ENCODE measurements at regions not wholly inside any gene's neighbourhood (a gene's known extent, or its start where the extent isn't known, plus 50 kb on each side); places are given as distances from the start of the nearest gene placed in this dataset.

DNA sequence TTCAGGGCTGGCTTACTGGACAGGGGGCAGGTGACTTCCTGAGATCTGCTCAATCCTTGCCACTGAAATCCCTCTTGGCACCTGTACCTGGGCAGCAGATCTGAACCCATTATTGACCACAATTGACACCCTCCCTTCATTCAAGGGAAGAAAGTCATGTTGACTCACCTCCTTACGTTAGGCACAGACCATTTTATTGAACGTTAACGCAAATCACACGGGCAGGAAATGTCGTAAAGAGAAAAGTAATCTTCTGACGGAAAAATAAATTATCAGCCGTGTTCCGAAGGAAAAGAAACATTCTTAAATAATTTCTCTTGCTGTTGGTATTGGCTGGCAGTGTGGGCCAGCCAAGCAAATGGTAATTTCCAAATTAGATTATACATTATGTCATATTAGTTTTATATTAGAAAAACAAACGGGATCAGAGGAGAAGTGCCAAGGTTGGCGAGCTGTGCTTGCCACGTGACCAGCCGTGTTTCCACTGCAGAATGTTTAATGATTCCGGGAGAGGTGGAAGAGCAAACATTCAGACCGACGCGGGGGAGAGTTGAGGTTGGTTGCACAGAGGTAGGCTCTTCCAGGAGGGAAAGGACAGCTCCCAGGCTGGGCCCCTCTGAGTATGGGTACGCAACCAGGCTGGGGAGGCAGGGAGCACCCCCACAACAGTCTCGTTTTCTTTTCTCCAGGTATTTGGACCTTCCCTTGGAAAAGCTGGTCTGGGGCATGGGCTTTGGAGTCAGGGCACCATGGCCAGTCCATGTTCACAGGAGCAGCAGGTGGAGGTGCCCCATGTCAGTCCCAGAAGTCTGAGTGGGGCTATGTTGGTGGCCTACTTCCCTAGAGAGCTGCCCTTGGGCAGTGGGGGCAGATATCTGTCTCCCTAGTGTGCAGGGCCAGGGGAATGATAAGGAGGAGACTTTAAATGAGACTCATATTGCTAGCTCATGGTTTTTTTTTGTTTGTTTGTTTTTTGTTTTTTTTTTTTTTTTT lies 121.1 kb downstream of the FOXD2 start:
- H3K27me3 Mint-ChIP-seq = peaks cover 14% of the 10 kb centered on the region
- H3K4me3 Mint-ChIP-seq = no peak overlapping the region
- H3K9me3 Mint-ChIP-seq = peaks cover 0 to 1% (median 0%) of the 10 kb centered on the region in 7 donors
- Histone ChIP-seq H3K27ac (ENCODE audit: insufficient read depth, low read length, poor library complexity, severe bottlenecking) (no peak overlapping the region), H3K4me3 (ENCODE audit: low read depth, low read length) (no peak overlapping the region), H3K36me3 (ENCODE audit: control insufficient read depth, insufficient read depth, low read length) (no peaks in the 10 kb centered on the region), H3K9me3 (ENCODE audit: control insufficient read depth in 2 of 2, low read length in 2 of 2) (no peaks in the 10 kb centered on the region), H3K4me1 (ENCODE audit: control insufficient read depth, insufficient read depth, low read length, poor library complexity, severe bottlenecking) (no peaks in the 10 kb centered on the region), H3K27me3 (ENCODE audit: control insufficient read depth, insufficient read depth, low read length) (no peaks in the 10 kb centered on the region)
- H3K36me3 Mint-ChIP-seq = no peaks in the 10 kb centered on the region
- DNase-seq = no peak
- H3K27ac Mint-ChIP-seq = no peak overlapping the region
- no peaks in the 10 kb centered on the region for H3K4me1 Mint-ChIP-seq
- ATAC-seq (ENCODE audit: low read depth in 2 of 2) = no peak

DNA sequence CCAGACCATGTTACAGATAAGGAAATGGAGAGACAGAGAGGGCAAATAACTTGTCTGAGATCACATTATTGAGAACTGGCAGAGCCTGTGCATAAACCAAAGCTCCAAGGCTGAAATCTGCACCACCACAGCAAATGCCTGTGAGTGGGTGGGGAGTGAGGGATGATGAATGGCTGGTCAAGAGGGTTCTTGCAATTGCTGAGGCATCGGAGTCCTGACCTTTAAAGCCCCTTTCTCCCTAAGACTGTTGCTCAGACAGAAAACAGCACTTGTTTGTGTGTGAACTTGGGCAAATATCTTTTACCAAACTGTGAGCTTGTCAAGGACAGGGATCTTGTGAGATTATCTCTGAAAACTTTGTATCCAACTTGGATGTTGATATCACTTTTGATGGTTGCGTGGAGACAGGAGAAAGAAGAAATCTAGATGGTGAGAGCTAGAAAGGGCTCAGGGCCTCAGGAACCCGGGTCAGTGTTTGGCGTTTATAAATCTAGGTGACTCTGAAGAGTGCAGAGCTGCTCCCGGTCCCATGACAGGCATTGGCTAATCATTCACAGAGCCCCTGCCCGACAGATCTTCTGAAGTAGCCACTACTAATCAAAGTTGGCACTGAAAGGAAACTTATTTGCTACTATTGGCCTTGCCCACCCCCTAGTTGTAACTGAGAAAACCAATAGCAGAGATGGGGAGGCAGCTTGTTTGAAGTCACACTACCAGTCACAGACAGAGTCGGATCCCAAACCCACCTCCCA lies 122.3 kb downstream of the FOXD2 start:
- Mint-ChIP-seq H3K4me3 (no peak overlapping the region), H3K4me1 (no peaks in the 10 kb centered on the region), H3K9me3 (peaks cover 0 to 4% (median 0%) of the 10 kb centered on the region in 7 donors), H3K27ac (no peak overlapping the region), H3K27me3 (peaks cover 14% of the 10 kb centered on the region), H3K36me3 (no peaks in the 10 kb centered on the region)
- H3K9me3 ChIP-seq (ENCODE audit: control insufficient read depth in 2 of 2, low read length in 2 of 2) = no peaks in the 10 kb centered on the region
- DNase-seq (no peak), ATAC-seq (ENCODE audit: low read depth in 2 of 2) (no peak)
- no peaks in the 10 kb centered on the region for H3K4me1 ChIP-seq (ENCODE audit: control insufficient read depth, insufficient read depth, low read length, poor library complexity, severe bottlenecking)
- H3K4me3 ChIP-seq (ENCODE audit: low read depth, low read length) = no peak overlapping the region
- H3K27me3 ChIP-seq (ENCODE audit: control insufficient read depth, insufficient read depth, low read length) = no peaks in the 10 kb centered on the region
- H3K27ac ChIP-seq (ENCODE audit: insufficient read depth, low read length, poor library complexity, severe bottlenecking) = no peak overlapping the region
- no peaks in the 10 kb centered on the region for H3K36me3 ChIP-seq (ENCODE audit: control insufficient read depth, insufficient read depth, low read length)

DNA sequence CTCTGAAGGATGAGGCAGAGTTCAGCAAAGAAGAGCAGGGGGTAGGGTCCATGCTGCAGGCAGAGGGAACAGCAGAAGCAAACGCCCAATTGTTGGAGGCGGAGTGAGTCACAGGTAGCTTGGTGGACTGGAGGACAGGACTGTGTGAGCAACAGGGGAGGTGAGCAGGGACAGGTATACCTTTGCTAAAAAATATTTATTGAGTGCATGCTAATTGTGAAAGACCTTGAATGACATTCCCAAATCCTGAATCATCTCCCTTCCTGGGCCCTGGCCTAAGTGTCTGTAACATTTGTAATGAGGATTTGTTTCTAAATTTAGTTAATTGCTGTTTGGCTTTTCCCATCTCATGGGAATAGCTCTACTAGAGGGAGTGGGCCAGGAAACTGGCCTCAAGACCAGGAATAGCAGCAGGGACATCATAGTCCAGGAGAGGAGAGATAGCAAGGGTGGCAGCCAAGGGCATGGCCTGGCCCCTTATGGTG lies 123.7 kb downstream of the FOXD2 start:
- H3K27me3 ChIP-seq (ENCODE audit: control insufficient read depth, insufficient read depth, low read length) = no peaks in the 10 kb centered on the region
- Mint-ChIP-seq H3K4me3 (no peak overlapping the region), H3K27ac (no peak overlapping the region), H3K27me3 (peaks cover 11% of the 10 kb centered on the region), H3K9me3 (peaks cover 0 to 4% (median 0%) of the 10 kb centered on the region in 7 donors), H3K4me1 (no peaks in the 10 kb centered on the region), H3K36me3 (no peaks in the 10 kb centered on the region)
- H3K27ac ChIP-seq (ENCODE audit: insufficient read depth, low read length, poor library complexity, severe bottlenecking) = no peak overlapping the region
- no peaks in the 10 kb centered on the region for H3K9me3 ChIP-seq (ENCODE audit: control insufficient read depth in 2 of 2, low read length in 2 of 2)
- H3K4me1 ChIP-seq (ENCODE audit: control insufficient read depth, insufficient read depth, low read length, poor library complexity, severe bottlenecking) = no peaks in the 10 kb centered on the region
- no peak overlapping the region for H3K4me3 ChIP-seq (ENCODE audit: low read depth, low read length)
- no peaks in the 10 kb centered on the region for H3K36me3 ChIP-seq (ENCODE audit: control insufficient read depth, insufficient read depth, low read length)
- no peak for DNase-seq
- ATAC-seq (ENCODE audit: low read depth in 2 of 2) = no peak

GRCh38 chr1:47562147-47562546 lies 124.3 kb downstream of the FOXD2 start:
- Histone ChIP-seq H3K36me3 (ENCODE audit: control insufficient read depth, insufficient read depth, low read length) (no peaks in the 10 kb centered on the region), H3K4me1 (ENCODE audit: control insufficient read depth, insufficient read depth, low read length, poor library complexity, severe bottlenecking) (no peaks in the 10 kb centered on the region), H3K4me3 (ENCODE audit: low read depth, low read length) (no peak overlapping the region), H3K27ac (ENCODE audit: insufficient read depth, low read length, poor library complexity, severe bottlenecking) (no peak overlapping the region), H3K9me3 (ENCODE audit: control insufficient read depth in 2 of 2, low read length in 2 of 2) (no peaks in the 10 kb centered on the region), H3K27me3 (ENCODE audit: control insufficient read depth, insufficient read depth, low read length) (no peaks in the 10 kb centered on the region)
- ATAC-seq (ENCODE audit: low read depth in 2 of 2) (no peak), DNase-seq (no peak)
- peaks cover 0 to 4% (median 0%) of the 10 kb centered on the region in 7 donors for H3K9me3 Mint-ChIP-seq
- H3K27me3 Mint-ChIP-seq = peaks cover 10% of the 10 kb centered on the region
- no peaks in the 10 kb centered on the region for H3K36me3 Mint-ChIP-seq
- H3K4me1 Mint-ChIP-seq = no peaks in the 10 kb centered on the region
- no peak overlapping the region for H3K27ac Mint-ChIP-seq
- H3K4me3 Mint-ChIP-seq = no peak overlapping the region

DNA sequence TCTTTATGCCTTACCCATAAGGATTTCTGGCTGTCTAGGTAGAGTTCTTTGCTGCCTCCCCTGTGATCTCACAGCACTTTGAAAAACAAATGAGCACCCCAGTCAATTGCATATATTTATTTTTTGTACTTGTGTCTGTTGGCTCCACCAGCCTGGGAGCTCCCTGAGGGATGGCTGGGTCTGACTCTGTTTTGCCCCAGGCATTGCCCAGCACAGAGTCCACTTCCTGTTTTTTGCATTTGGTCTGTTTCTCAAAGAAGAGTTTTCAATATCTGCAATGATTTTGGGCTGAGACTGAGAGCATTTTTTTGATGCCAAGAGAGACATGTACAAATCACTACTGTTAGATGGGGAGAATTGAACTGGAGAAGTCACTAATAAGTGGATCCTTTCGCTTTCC lies 125.0 kb downstream of the FOXD2 start:
- DNase-seq (no peak), ATAC-seq (ENCODE audit: low read depth in 2 of 2) (no peak)
- H3K36me3 Mint-ChIP-seq = no peaks in the 10 kb centered on the region
- Histone ChIP-seq H3K4me3 (ENCODE audit: low read depth, low read length) (no peak overlapping the region), H3K9me3 (ENCODE audit: control insufficient read depth in 2 of 2, low read length in 2 of 2) (no peaks in the 10 kb centered on the region), H3K36me3 (ENCODE audit: control insufficient read depth, insufficient read depth, low read length) (no peaks in the 10 kb centered on the region), H3K27ac (ENCODE audit: insufficient read depth, low read length, poor library complexity, severe bottlenecking) (no peak overlapping the region), H3K27me3 (ENCODE audit: control insufficient read depth, insufficient read depth, low read length) (no peaks in the 10 kb centered on the region), H3K4me1 (ENCODE audit: control insufficient read depth, insufficient read depth, low read length, poor library complexity, severe bottlenecking) (no peaks in the 10 kb centered on the region)
- H3K27ac Mint-ChIP-seq = no peak overlapping the region
- peaks cover 10% of the 10 kb centered on the region for H3K27me3 Mint-ChIP-seq
- no peak overlapping the region for H3K4me3 Mint-ChIP-seq
- H3K4me1 Mint-ChIP-seq = no peaks in the 10 kb centered on the region
- peaks cover 0 to 4% (median 0%) of the 10 kb centered on the region in 7 donors for H3K9me3 Mint-ChIP-seq

DNA sequence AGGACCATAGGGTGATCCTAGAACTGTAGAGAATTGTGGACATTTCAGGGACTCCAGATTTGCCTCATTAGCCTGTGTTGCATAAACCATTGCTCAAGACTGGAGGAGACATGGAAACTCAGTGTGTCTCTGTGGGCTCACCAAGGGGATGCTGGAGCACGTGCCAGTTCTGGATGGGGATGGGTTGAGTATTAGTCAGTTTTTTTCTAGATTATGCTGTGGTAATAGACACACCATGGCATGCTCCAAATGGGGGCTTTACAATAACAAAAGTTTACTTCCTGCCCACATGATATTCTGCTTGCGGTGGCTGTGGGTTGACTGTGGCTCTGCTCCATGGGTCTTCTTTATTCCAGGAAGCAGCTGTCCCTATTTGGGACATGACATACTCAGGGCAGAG lies 125.4 kb downstream of the FOXD2 start:
- Histone ChIP-seq H3K36me3 (ENCODE audit: control insufficient read depth, insufficient read depth, low read length) (no peaks in the 10 kb centered on the region), H3K4me1 (ENCODE audit: control insufficient read depth, insufficient read depth, low read length, poor library complexity, severe bottlenecking) (no peaks in the 10 kb centered on the region), H3K27ac (ENCODE audit: insufficient read depth, low read length, poor library complexity, severe bottlenecking) (no peak overlapping the region), H3K4me3 (ENCODE audit: low read depth, low read length) (no peak overlapping the region), H3K27me3 (ENCODE audit: control insufficient read depth, insufficient read depth, low read length) (no peaks in the 10 kb centered on the region), H3K9me3 (ENCODE audit: control insufficient read depth in 2 of 2, low read length in 2 of 2) (no peaks in the 10 kb centered on the region)
- peaks cover 0 to 4% (median 0%) of the 10 kb centered on the region in 7 donors for H3K9me3 Mint-ChIP-seq
- no peaks in the 10 kb centered on the region for H3K4me1 Mint-ChIP-seq
- H3K27ac Mint-ChIP-seq = no peak overlapping the region
- H3K36me3 Mint-ChIP-seq = no peaks in the 10 kb centered on the region
- DNase-seq (no peak), ATAC-seq (ENCODE audit: low read depth in 2 of 2) (no peak)
- H3K4me3 Mint-ChIP-seq = no peak overlapping the region
- H3K27me3 Mint-ChIP-seq = peaks cover 10% of the 10 kb centered on the region

DNA sequence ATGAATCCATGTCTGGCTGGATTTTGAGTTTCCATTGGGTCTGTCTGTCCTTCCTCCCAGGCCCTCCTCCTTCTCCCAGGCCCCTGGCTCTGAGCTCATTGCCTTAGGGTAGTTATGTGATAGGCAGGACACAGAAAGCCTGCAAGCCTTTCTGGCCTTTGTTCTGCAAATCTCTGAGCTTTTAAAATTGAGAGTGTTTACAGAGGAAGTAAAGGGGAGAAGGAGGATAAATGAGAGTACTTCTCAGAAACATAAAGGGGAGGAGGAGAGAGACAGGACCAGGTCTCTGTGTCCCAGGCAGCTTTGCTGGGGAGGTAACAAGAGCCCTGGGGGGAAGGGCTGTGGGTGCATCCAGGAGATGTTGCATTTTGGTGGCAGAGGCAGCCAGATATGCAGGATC lies 126.7 kb downstream of the FOXD2 start:
- H3K27ac ChIP-seq (ENCODE audit: insufficient read depth, low read length, poor library complexity, severe bottlenecking) = no peak overlapping the region
- ATAC-seq (ENCODE audit: low read depth in 2 of 2) = no peak
- H3K4me3 ChIP-seq (ENCODE audit: low read depth, low read length) = no peak overlapping the region
- no peak overlapping the region for H3K4me3 Mint-ChIP-seq
- no peaks in the 10 kb centered on the region for H3K36me3 ChIP-seq (ENCODE audit: control insufficient read depth, insufficient read depth, low read length)
- peaks cover 10% of the 10 kb centered on the region for H3K27me3 Mint-ChIP-seq
- no peaks in the 10 kb centered on the region for H3K4me1 Mint-ChIP-seq
- no peaks in the 10 kb centered on the region for H3K36me3 Mint-ChIP-seq
- peaks cover 3% of the 10 kb centered on the region for H3K27me3 ChIP-seq (ENCODE audit: control insufficient read depth, insufficient read depth, low read length)
- peaks cover 0 to 4% (median 0%) of the 10 kb centered on the region in 7 donors for H3K9me3 Mint-ChIP-seq
- no peak overlapping the region for H3K27ac Mint-ChIP-seq
- DNase-seq = no peak
- no peaks in the 10 kb centered on the region for H3K9me3 ChIP-seq (ENCODE audit: control insufficient read depth in 2 of 2, low read length in 2 of 2)
- no peaks in the 10 kb centered on the region for H3K4me1 ChIP-seq (ENCODE audit: control insufficient read depth, insufficient read depth, low read length, poor library complexity, severe bottlenecking)

All from CD4-positive, CD25-positive, alpha-beta regulatory T cell (primary cell).